ENCODE measurements at regions not wholly inside any gene's neighbourhood (a gene's known extent, or its start where the extent isn't known, plus 50 kb on each side); places are given as distances from the start of the nearest gene placed in this dataset.

- TF ChIP-seq EZH2phosphoT487 (IDR thresholded peaks at IDR 0.05; ENCODE audit: insufficient read depth, low read depth): no peak
- no peak for TF ChIP-seq EZH2 (IDR thresholded peaks at IDR 0.05; ENCODE audit: insufficient read depth, poor library complexity, severe bottlenecking)
These were observed 980.1 kb upstream of the POU3F3 start for GRCh38 chr2:103873716-103874351.

Measured in GM23248 (cell line).